HepG2 (cell line): ENCODE measurements at regions not wholly inside any gene's neighbourhood (a gene's known extent, or its start where the extent isn't known, plus 50 kb on each side); places are given as distances from the start of the nearest gene placed in this dataset.

Source experiments
- CBX5 ChIP-seq: sonication (generic); formaldehyde crosslinking; IDR thresholded peaks from 2 replicates; pipeline ENCODE4 v1.4.0; 2020; ENCODE audit warnings: missing genetic modification reagents, borderline replicate concordance
- EZH2 ChIP-seq: conservative IDR thresholded peaks from 2 replicates; pipeline ENCODE4 v1.6.1; 2012; ENCODE audit warnings: mild to moderate bottlenecking, low read depth, low read length, moderate library complexity
- HMGXB4 ChIP-seq, 2 experiments: sonication (generic) in 1 of 2; formaldehyde crosslinking in 1 of 2; IDR thresholded peaks; 2 replicates each; pipeline versions ENCODE4 v1.4.0 to v1.6.1; 2018 to 2020; ENCODE audit warnings: missing genetic modification reagents in 2 of 2, borderline replicate concordance in 1 of 2, low read depth in 1 of 2, mild to moderate bottlenecking in 1 of 2, missing biosample characterization in 1 of 2
- HNF1A ChIP-seq, 2 experiments: sonication (generic) in 1 of 2; formaldehyde crosslinking in 1 of 2; IDR thresholded peaks; 2 replicates each; pipeline versions ENCODE4 v1.4.0 to v1.6.1; 2016 to 2020; ENCODE audit warnings: borderline replicate concordance in 1 of 2, low read depth in 1 of 2, mild to moderate bottlenecking in 1 of 2, missing genetic modification reagents in 1 of 2
- ZKSCAN1 ChIP-seq: fragments of 150-350 bp; IDR thresholded peaks from 2 replicates; pipeline ENCODE4 v1.6.1; 2014; ENCODE audit warnings: low read length
- ZNF496 ChIP-seq: sonication (generic); formaldehyde crosslinking; IDR thresholded peaks from 2 replicates; pipeline ENCODE4 v1.8.1; 2023; ENCODE audit warnings: mild to moderate bottlenecking, moderate library complexity, missing genetic modification reagents; ENCODE audit not compliant: insufficient replicate concordance
- ZNF549 ChIP-seq: sonication (generic); formaldehyde crosslinking; IDR thresholded peaks from 2 replicates; pipeline ENCODE4 v1.5.0; 2020; ENCODE audit warnings: missing genetic modification reagents

GRCh38 chr5:99034336-99034735, 105.5 kb upstream of the CHD1 start:
- no peak for TF ChIP-seq HMGXB4 (CRISPR knock-in tag; IDR thresholded peaks at IDR 0.05; ENCODE audit: borderline replicate concordance in 1 of 2, low read depth in 1 of 2)
- no peak for TF ChIP-seq HNF1A (IDR thresholded peaks at IDR 0.05; ENCODE audit: low read depth)
- no peak for TF ChIP-seq HNF1A (CRISPR knock-in tag; IDR thresholded peaks at IDR 0.05; ENCODE audit: borderline replicate concordance)
- no peak for TF ChIP-seq ZNF496 (CRISPR knock-in tag)
- no peak for TF ChIP-seq ZNF549 (CRISPR knock-in tag)
- no peak for TF ChIP-seq EZH2
- no peak for TF ChIP-seq CBX5 (CRISPR knock-in tag)
- TF ChIP-seq ZKSCAN1 = no peak
